OCI-LY7 (cell line): ENCODE measurements at regions not wholly inside any gene's neighbourhood (a gene's known extent, or its start where the extent isn't known, plus 50 kb on each side); places are given as distances from the start of the nearest gene placed in this dataset.

ENCODE experiments used
- BruUV-seq: library from RNA; stranded (reverse); fragments of 400-500 nt; replicated peaks from 2 replicates; lab custom pipeline; 2021; lab: Mats Ljungman, UMichigan
- CTCF ChIA-PET: fragments of 300-600 bp; sonication (Branson Sonifier 250); formaldehyde crosslinking; loops from one replicate; lab custom pipeline; 2022; ENCODE audit warnings: antibody characterized with exemption; ENCODE audit not compliant: unreplicated experiment; lab: Charles Lee
- POLR2A ChIA-PET: fragments of 300-600 bp; sonication (Branson Sonifier 250); formaldehyde crosslinking; loops from one replicate; lab custom pipeline; 2022; ENCODE audit warnings: antibody characterized with exemption; lab: Charles Lee
- DNase-seq: peaks from one replicate; pipeline ENCODE4 v3.0.0-alpha.2; 2015; ENCODE audit warnings: low spot score
- H2AFZ ChIP-seq: fragments of 200-600 bp; sonication (generic), shearing (Covaris generic); 2 replicates; pipeline ENCODE4 v1.6.1; 2014; ENCODE audit warnings: mild to moderate bottlenecking, antibody characterized with exemption, low read length, moderate library complexity
- H3K27ac ChIP-seq: fragments of 200-600 bp; sonication (generic); 2 replicates; pipeline ENCODE4 v1.5.1; 2014; ENCODE audit warnings: mixed run types, low read depth, mild to moderate bottlenecking, moderate library complexity, low read length, inconsistent platforms; ENCODE audit not compliant: poor library complexity, severe bottlenecking
- H3K36me3 ChIP-seq: fragments of 200-600 bp; sonication (generic); 2 replicates; pipeline ENCODE4 v1.6.1; 2014; ENCODE audit warnings: mild to moderate bottlenecking, antibody characterized with exemption, low read length, moderate library complexity, mixed read lengths; ENCODE audit not compliant: insufficient read depth
- H3K4me1 ChIP-seq: fragments of 200-600 bp; sonication (generic); 2 replicates; pipeline ENCODE4 v1.5.1; 2014; ENCODE audit warnings: mild to moderate bottlenecking, low read length; ENCODE audit not compliant: insufficient read depth, poor library complexity, severe bottlenecking
- H3K4me2 ChIP-seq: fragments of 200-600 bp; sonication (generic); 2 replicates; pipeline ENCODE4 v1.6.1; 2014; ENCODE audit warnings: mild to moderate bottlenecking, low read length
- H3K4me3 ChIP-seq: fragments of 200-600 bp; sonication (generic); 2 replicates; pipeline ENCODE4 v1.5.1; 2014; ENCODE audit warnings: mild to moderate bottlenecking, low read depth, low read length; ENCODE audit not compliant: poor library complexity, severe bottlenecking
- H3K79me2 ChIP-seq: fragments of 200-600 bp; sonication (generic); 2 replicates; pipeline ENCODE4 v1.6.1; 2016; ENCODE audit warnings: low read depth, mild to moderate bottlenecking, low read length, moderate library complexity, mixed read lengths; ENCODE audit not compliant: insufficient read depth
- H3K9me2 ChIP-seq: fragments of 200-600 bp; sonication (generic); 2 replicates; pipeline ENCODE4 v1.6.1; 2016; ENCODE audit warnings: mild to moderate bottlenecking, low read length, mixed read lengths; ENCODE audit not compliant: insufficient read depth
- H3K9me3 ChIP-seq: fragments of 200-600 bp; sonication (generic); 2 replicates; pipeline ENCODE4 v1.6.1; 2014; ENCODE audit warnings: mild to moderate bottlenecking, mixed run types, low read length, mixed read lengths
- H4K20me1 ChIP-seq: fragments of 200-600 bp; sonication (generic); 2 replicates; pipeline ENCODE4 v1.6.1; 2014; ENCODE audit warnings: mild to moderate bottlenecking, antibody characterized with exemption, low read length, moderate library complexity, mixed read lengths; ENCODE audit not compliant: insufficient read depth
- CTCF ChIP-seq: fragments of 200-600 bp; sonication (generic); conservative IDR thresholded peaks from 2 replicates; pipeline ENCODE4 v1.5.1; 2014; ENCODE audit warnings: mild to moderate bottlenecking, antibody characterized with exemption, low read length, moderate library complexity, mixed read lengths
- EZH2phosphoT487 ChIP-seq: fragments of 200-600 bp; sonication (generic); IDR thresholded peaks from 2 replicates; pipeline ENCODE4 v1.6.1; 2018; ENCODE audit warnings: low read depth, borderline replicate concordance, mild to moderate bottlenecking, mixed run types, antibody characterized with exemption, low read length, moderate library complexity, mixed read lengths
- intact Hi-C: fragments of 100-400 bp; cut with micrococcal nuclease; formaldehyde crosslinking; loops from one replicate; pipeline ENCODE4 v1.10.0; 2022; ENCODE audit not compliant: unreplicated experiment

GRCh38 chr6:168837254-168838036 lies 396.5 kb downstream of the SMOC2 start:
- no peak overlapping the region for H3K4me2 ChIP-seq
- H4K20me1 ChIP-seq, result no peaks in the 10 kb centered on the region
- H3K27ac ChIP-seq, result no peak overlapping the region
- H3K9me2 ChIP-seq, result no peaks in the 10 kb centered on the region
- ChIA-PET POLR2A (no interaction called here), CTCF (no interaction called here)
- H3K79me2 ChIP-seq, result no peaks in the 10 kb centered on the region
- H3K36me3 ChIP-seq, result no peaks in the 10 kb centered on the region
- intact Hi-C loops, result no loop called here
- no peaks in the 10 kb centered on the region for H3K4me1 ChIP-seq
- H3K4me3 ChIP-seq, result no peak overlapping the region
- no peak for DNase-seq
- no peak for TF ChIP-seq CTCF
- TF ChIP-seq EZH2phosphoT487, result no peak
- no TSS peak for BruUV-seq
- no peak overlapping the region for H2AFZ ChIP-seq
- H3K9me3 ChIP-seq, result no peaks in the 10 kb centered on the region

- no peaks in the 10 kb centered on the region for H3K4me1 ChIP-seq
- H3K36me3 ChIP-seq, result no peaks in the 10 kb centered on the region
- H4K20me1 ChIP-seq, result no peaks in the 10 kb centered on the region
- TF ChIP-seq CTCF (no peak), EZH2phosphoT487 (no peak)
- H2AFZ ChIP-seq, result no peak overlapping the region
- no TSS peak for BruUV-seq
- H3K79me2 ChIP-seq, result no peaks in the 10 kb centered on the region
- ChIA-PET POLR2A (no interaction called here), CTCF (no interaction called here)
- no peak overlapping the region for H3K27ac ChIP-seq
- no peak overlapping the region for H3K4me3 ChIP-seq
- H3K4me2 ChIP-seq, result no peak overlapping the region
- no peak for DNase-seq
- H3K9me2 ChIP-seq, result no peaks in the 10 kb centered on the region
- H3K9me3 ChIP-seq, result no peaks in the 10 kb centered on the region
- intact Hi-C loops, result no loop called here
Observed at GRCh38 chr6:168835991-168836390, 395.0 kb downstream of the SMOC2 start.

- no peak overlapping the region for H3K4me3 ChIP-seq
- H2AFZ ChIP-seq, result no peak overlapping the region
- H3K36me3 ChIP-seq, result no peaks in the 10 kb centered on the region
- H3K9me2 ChIP-seq, result no peaks in the 10 kb centered on the region
- H3K4me1 ChIP-seq, result no peaks in the 10 kb centered on the region
- POLR2A ChIA-PET, result no interaction called here
- H3K9me3 ChIP-seq, result no peaks in the 10 kb centered on the region
- H4K20me1 ChIP-seq, result no peaks in the 10 kb centered on the region
- no peaks in the 10 kb centered on the region for H3K79me2 ChIP-seq
- no peak overlapping the region for H3K4me2 ChIP-seq
- TF ChIP-seq EZH2phosphoT487, result no peak
- TF ChIP-seq CTCF, result no peak
- BruUV-seq, result no TSS peak
- no peak overlapping the region for H3K27ac ChIP-seq
- CTCF ChIA-PET, result no interaction called here
- intact Hi-C loops, result no loop called here
- DNase-seq, result no peak
Observed at GRCh38 chr6:168834801-168835200, 393.8 kb downstream of the SMOC2 start.
